Type B pancreatic cell (in vitro differentiated cells): ENCODE measurements at regions not wholly inside any gene's neighbourhood (a gene's known extent, or its start where the extent isn't known, plus 50 kb on each side); places are given as distances from the start of the nearest gene placed in this dataset.

ENCODE experiments used
- DNase-seq: peaks from one replicate; pipeline ENCODE4 v3.0.0; 2021; ENCODE audit warnings: mixed read lengths; ENCODE audit not compliant: unreplicated experiment; ENCODE audit errors: extremely low spot score
- H3K27ac Mint-ChIP-seq: 2 replicates; pipeline ENCODE4 v1.8.0; 2021; ENCODE audit warnings: mild to moderate bottlenecking, mixed read lengths
- H3K27me3 Mint-ChIP-seq: 2 replicates; pipeline ENCODE4 v1.8.0; 2021; ENCODE audit warnings: mixed read lengths
- H3K36me3 Mint-ChIP-seq: 2 replicates; pipeline ENCODE4 v1.8.0; 2021; ENCODE audit warnings: mixed read lengths
- H3K4me1 Mint-ChIP-seq: one replicate; pipeline ENCODE4 v1.8.0; 2021; ENCODE audit warnings: mixed read lengths; ENCODE audit not compliant: unreplicated experiment
- H3K4me3 Mint-ChIP-seq: 2 replicates; pipeline ENCODE4 v1.8.0; 2021; ENCODE audit warnings: mild to moderate bottlenecking, mixed read lengths
- H3K9me3 Mint-ChIP-seq: 2 replicates; pipeline ENCODE4 v1.8.0; 2021; ENCODE audit warnings: mixed read lengths
- TF ChIP-seq, protein P1 (sequence below): fragments of 200-600 bp; sonication (generic); conservative IDR thresholded peaks from 2 replicates; pipeline ENCODE4 v1.5.0; 2021; ENCODE audit warnings: antibody characterized with exemption, mild to moderate bottlenecking

DNA sequence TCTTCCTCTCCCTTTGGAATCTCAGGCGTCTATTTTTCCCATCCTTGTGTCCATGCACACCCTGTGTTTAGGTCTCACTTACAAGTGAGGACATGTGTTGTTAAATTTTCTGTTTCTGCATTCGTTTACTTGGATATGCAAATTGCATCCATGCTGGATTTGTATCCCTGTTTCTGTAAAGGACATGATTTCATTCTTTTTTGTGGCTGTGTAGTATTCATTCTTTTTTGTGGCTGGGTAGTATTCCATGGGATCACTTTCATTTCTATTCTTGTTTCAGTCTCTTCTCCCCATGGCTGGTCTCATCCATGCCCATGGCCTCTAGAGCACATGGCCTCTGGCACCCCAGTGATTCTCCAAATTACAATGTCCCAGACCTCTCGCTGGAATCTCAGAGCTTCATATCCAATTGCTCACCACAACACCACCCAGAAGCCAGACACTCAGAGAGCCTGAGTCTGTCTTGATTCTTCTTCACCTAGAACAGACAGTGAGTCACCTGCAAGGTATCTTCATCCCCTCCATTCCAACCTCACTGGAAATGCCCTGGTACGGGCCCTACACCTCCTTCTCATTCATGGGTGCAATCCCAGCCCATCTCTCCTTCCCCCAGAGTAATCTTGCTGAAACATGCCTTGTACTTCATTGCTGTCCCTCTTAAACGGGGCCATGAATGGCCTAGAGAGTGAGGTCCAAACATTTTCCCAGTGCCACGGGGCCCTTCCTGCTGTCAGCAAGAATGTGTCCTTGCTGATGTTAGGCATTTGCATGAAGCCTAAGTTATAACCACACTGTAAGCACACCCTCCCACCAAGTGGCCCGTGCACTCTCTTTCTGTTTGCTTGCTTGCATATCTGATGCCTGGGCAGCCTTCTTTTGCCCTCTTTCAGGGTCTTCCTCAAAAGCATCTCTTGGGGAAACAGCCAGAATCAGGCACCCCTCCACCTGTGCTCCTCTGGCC lies 476.2 kb upstream of the TSHZ3 start:
- no peak for DNase-seq
- Mint-ChIP-seq H3K36me3 (no peaks in the 10 kb centered on the region), H3K4me1 (no peaks in the 10 kb centered on the region), H3K4me3 (no peak overlapping the region), H3K27me3 (peaks cover 24% of the 10 kb centered on the region), H3K27ac (no peak overlapping the region), H3K9me3 (no peaks in the 10 kb centered on the region)
- TF ChIP-seq, protein P1, sequence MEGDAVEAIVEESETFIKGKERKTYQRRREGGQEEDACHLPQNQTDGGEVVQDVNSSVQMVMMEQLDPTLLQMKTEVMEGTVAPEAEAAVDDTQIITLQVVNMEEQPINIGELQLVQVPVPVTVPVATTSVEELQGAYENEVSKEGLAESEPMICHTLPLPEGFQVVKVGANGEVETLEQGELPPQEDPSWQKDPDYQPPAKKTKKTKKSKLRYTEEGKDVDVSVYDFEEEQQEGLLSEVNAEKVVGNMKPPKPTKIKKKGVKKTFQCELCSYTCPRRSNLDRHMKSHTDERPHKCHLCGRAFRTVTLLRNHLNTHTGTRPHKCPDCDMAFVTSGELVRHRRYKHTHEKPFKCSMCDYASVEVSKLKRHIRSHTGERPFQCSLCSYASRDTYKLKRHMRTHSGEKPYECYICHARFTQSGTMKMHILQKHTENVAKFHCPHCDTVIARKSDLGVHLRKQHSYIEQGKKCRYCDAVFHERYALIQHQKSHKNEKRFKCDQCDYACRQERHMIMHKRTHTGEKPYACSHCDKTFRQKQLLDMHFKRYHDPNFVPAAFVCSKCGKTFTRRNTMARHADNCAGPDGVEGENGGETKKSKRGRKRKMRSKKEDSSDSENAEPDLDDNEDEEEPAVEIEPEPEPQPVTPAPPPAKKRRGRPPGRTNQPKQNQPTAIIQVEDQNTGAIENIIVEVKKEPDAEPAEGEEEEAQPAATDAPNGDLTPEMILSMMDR = no peak

- Mint-ChIP-seq H3K36me3 (no peaks in the 10 kb centered on the region), H3K9me3 (no peaks in the 10 kb centered on the region), H3K27ac (no peak overlapping the region), H3K27me3 (peaks cover 26% of the 10 kb centered on the region), H3K4me1 (no peaks in the 10 kb centered on the region), H3K4me3 (no peak overlapping the region)
- TF ChIP-seq, protein P1 = no peak
- no peak for DNase-seq
Measured at GRCh38 chr19:31826325-31826724, 477.1 kb upstream of the TSHZ3 start.

GRCh38 chr19:31831421-31832175 lies 482.4 kb upstream of the TSHZ3 start:
- Mint-ChIP-seq H3K9me3 (peaks cover 19% of the 10 kb centered on the region), H3K36me3 (no peaks in the 10 kb centered on the region), H3K27me3 (peaks cover 33% of the 10 kb centered on the region), H3K4me1 (no peaks in the 10 kb centered on the region), H3K4me3 (no peak overlapping the region), H3K27ac (no peak overlapping the region)
- TF ChIP-seq, protein P1 = no peak
- no peak for DNase-seq

DNA sequence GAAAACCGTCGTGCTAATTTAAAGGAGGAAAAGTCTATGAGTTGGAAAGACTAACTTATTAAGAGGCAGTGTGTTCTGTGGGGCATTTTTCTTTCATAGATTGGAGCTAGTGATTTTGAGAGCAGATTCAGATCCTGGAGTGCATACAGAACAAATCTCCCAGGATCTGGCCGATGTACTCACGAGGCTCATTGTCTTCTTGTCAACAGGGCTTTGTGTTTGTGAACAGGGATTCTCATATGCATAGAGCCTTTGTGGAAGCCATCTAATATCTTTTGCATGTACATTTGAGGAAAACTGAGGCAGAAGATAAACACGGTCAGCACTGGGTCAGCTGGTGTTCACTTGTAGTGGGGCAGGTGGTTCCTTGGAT lies 482.9 kb upstream of the TSHZ3 start:
- peaks cover 19% of the 10 kb centered on the region for H3K9me3 Mint-ChIP-seq
- H3K27me3 Mint-ChIP-seq = peaks cover 31% of the 10 kb centered on the region
- no peaks in the 10 kb centered on the region for H3K4me1 Mint-ChIP-seq
- TF ChIP-seq, protein P1 = no peak
- DNase-seq = no peak
- no peaks in the 10 kb centered on the region for H3K36me3 Mint-ChIP-seq
- H3K27ac Mint-ChIP-seq = no peak overlapping the region
- no peak overlapping the region for H3K4me3 Mint-ChIP-seq

- no peak for DNase-seq
- Mint-ChIP-seq H3K4me3 (no peak overlapping the region), H3K27ac (no peak overlapping the region), H3K4me1 (peaks cover 3% of the 10 kb centered on the region), H3K9me3 (peaks cover 19% of the 10 kb centered on the region), H3K27me3 (peaks cover 31% of the 10 kb centered on the region), H3K36me3 (no peaks in the 10 kb centered on the region)
- TF ChIP-seq, protein P1 = no peak
Measured at GRCh38 chr19:31834070-31834469, 484.8 kb upstream of the TSHZ3 start.
